Erythroblast (primary cell): ENCODE measurements at regions not wholly inside any gene's neighbourhood (a gene's known extent, or its start where the extent isn't known, plus 50 kb on each side); places are given as distances from the start of the nearest gene placed in this dataset.

Source experiments
- GATA1 ChIP-seq: IDR thresholded peaks from 2 replicates; pipeline ENCODE4 v1.6.1; 2011; ENCODE audit warnings: low read depth, mild to moderate bottlenecking, control low read depth, low read length, moderate library complexity
- POLR2A ChIP-seq: IDR thresholded peaks from 2 replicates; pipeline ENCODE4 v1.6.1; 2011; ENCODE audit warnings: mild to moderate bottlenecking, low read length

- TF ChIP-seq POLR2A, result no peak
- no peak for TF ChIP-seq GATA1
Measured at GRCh38 chr13:76153239-76153638, 517.1 kb downstream of the LMO7 start.
